Epithelial cell of esophagus (primary cell): ENCODE measurements at regions not wholly inside any gene's neighbourhood (a gene's known extent, or its start where the extent isn't known, plus 50 kb on each side); places are given as distances from the start of the nearest gene placed in this dataset.

ENCODE experiments used
- DNase-seq: peaks from one replicate; pipeline ENCODE4 v3.0.0; 2010; ENCODE audit warnings: low read depth
- H3K4me3 ChIP-seq: 2 replicates; pipeline ENCODE4 v1.5.1; 2011; ENCODE audit warnings: mild to moderate bottlenecking, low read length, control low read depth
- TF ChIP-seq, protein P1 (sequence below): IDR thresholded peaks from 2 replicates; pipeline ENCODE4 v1.5.1; 2011; ENCODE audit warnings: low read depth, mild to moderate bottlenecking, low read length, control low read depth, inconsistent platforms; ENCODE audit not compliant: insufficient read depth; ENCODE audit errors: missing control alignments

DNA sequence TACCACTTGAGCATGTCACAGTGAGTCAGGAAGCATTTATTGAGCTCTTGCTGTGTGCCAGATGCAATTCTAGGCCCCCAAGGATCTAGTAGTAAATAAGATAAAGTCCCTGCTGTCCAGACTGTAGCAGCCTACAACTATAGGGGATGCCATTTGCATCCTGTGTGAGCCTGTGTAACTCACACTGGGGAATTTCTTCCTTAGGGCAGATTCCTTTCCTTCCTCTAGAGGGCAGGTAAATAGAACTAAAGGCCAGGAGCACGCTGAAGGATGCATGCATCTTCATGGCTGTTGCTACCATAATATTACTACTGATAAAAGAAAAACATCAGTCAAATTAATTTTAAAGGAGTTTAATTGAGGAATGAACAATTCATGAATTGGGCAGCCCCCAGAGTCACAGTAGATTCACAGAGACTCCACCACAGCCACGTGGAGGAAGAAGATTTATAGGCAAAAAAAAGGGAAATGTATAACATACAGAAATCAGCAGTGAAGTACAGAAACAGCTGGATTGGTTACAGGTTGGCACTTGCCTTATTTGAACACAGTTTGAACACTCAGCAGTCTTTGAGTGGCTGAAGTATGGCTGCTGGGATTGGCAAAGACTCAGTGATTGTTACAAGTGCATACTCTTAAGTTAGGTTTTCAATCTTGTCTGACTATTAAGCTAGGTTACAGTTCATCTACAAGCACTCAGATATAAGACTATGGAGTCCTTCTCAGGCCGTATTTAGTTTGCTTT lies 98.9 kb downstream of the ACTL7B start:
- TF ChIP-seq, protein P1, sequence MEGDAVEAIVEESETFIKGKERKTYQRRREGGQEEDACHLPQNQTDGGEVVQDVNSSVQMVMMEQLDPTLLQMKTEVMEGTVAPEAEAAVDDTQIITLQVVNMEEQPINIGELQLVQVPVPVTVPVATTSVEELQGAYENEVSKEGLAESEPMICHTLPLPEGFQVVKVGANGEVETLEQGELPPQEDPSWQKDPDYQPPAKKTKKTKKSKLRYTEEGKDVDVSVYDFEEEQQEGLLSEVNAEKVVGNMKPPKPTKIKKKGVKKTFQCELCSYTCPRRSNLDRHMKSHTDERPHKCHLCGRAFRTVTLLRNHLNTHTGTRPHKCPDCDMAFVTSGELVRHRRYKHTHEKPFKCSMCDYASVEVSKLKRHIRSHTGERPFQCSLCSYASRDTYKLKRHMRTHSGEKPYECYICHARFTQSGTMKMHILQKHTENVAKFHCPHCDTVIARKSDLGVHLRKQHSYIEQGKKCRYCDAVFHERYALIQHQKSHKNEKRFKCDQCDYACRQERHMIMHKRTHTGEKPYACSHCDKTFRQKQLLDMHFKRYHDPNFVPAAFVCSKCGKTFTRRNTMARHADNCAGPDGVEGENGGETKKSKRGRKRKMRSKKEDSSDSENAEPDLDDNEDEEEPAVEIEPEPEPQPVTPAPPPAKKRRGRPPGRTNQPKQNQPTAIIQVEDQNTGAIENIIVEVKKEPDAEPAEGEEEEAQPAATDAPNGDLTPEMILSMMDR: peak; percentile 71
- peak; percentile 70 for DNase-seq
- H3K4me3 ChIP-seq: no peak overlapping the region

DNA sequence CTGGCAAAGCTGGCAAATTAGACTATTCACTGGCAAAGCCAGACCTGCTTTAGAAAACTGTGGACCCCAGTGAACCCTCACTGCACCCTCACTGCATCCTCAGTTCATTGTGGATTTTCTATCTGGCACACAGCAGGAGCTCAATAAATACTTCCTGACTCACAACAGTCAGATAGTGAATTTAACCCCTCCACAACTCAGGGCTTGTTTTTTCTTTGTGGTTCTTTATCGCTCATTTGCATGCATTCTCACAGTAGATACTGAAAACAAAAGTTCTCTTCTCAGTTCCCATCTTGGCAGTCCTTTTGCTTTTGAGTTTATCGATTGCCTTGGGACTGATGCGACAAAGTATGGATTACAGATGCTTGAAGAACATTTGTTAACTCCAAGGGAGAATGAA lies 99.8 kb downstream of the ACTL7B start:
- DNase-seq: no peak
- no peak overlapping the region for H3K4me3 ChIP-seq
- TF ChIP-seq, protein P1: no peak

DNA sequence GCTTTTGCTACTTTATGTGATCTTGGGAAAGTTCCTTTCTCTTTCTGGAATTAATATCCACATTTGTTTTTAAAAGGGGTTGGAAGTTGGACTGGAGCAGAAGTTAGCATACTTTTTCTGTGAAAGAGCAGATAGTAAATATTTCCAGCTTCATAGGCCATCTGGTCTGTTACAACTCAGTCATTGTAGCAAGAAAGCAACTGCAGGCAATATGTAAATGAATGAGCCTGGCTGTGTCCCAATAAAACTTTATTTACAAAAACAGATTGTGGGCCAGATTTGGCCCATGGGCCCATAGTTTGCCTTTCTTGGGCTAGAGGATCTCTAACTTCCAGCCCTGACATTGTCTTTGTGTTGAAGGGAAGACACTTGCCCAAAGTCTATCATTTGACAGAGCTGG lies 104.4 kb downstream of the ACTL7B start:
- no peak for DNase-seq
- TF ChIP-seq, protein P1: no peak
- no peak overlapping the region for H3K4me3 ChIP-seq

DNA sequence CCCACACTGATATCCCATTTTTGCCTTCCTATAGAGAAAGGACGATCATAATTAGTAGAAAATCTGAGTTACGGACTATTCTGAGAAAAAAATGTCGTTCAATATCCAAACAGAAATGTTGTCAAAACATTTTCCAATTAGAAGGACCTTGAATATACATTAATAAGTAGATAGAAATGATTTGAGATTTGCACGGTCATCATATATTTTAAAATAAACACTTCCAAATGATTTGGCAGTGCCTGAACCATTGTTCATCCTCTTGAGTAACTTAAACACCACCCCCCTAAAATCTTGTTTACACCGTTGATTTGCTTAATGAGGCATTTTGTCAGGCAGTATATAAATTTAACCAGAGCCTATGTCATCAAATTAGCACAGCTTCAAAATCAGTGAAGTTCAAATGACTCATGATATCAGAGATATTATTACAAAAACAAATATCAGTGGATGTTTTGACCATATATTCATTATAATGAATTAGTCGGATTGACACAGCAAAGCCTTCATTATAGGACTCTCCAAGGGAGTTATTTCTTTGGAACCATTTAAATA lies 105.0 kb downstream of the ACTL7B start:
- TF ChIP-seq, protein P1: no peak
- DNase-seq: no peak
- H3K4me3 ChIP-seq: no peak overlapping the region

DNA sequence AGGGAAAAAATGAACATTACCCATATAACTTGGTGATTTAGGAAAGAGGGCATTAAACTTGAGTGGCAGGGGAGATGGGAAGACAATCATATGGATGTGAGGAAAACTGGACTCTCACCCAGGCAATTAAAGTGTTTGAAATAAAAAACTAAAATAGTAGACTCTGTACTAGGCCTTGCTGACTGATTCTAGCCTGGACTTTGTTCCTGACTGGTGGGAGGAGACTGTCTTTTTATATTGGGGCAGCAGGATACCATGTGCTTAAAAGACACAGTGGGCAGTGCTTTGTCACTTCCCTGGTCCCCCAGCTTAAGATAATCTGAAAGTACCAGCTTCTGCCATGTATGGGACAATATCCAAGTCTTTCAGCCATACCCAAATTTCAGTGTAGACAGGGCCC lies 107.0 kb downstream of the ACTL7B start:
- no peak for DNase-seq
- H3K4me3 ChIP-seq: no peak overlapping the region
- TF ChIP-seq, protein P1: no peak

DNA sequence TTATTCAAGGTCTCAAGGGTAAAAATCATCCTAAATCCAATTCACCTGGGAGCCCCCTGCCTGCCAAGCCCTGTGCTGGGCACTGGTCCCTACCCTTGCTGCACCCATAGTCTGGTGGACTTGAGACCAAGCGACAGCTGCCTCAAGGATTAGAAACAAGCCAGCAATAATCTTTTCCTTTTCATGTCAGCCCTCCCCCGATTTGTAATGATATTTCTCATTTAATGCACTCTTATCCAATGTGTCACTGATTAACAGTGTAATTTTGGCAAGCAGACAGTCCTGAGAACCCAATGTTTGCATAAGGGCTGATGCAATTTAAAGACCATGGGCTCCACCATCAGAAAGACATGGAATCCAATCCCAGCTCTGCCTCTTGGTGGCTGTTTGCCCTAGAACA lies 108.9 kb downstream of the ACTL7B start:
- DNase-seq: peak; percentile 56

More for the DNA sequence above, 108.9 kb downstream of the ACTL7B start:
- TF ChIP-seq, protein P1: no peak
- H3K4me3 ChIP-seq: no peak overlapping the region
